Activated CD4-positive, alpha-beta memory T cell treated with anti-CD3 and anti-CD28 coated beads for 36 hours (primary cell): ENCODE measurements at regions not wholly inside any gene's neighbourhood (a gene's known extent, or its start where the extent isn't known, plus 50 kb on each side); places are given as distances from the start of the nearest gene placed in this dataset.

Experiments used
- CTCF ChIA-PET: fragments of 350-600 bp; sonication (Branson Sonifier 250); formaldehyde crosslinking; loops from one replicate; lab custom pipeline; 2021; ENCODE audit warnings: antibody characterized with exemption, inconsistent platforms; lab: Charles Lee
- POLR2A ChIA-PET: fragments of 350-600 bp; sonication (Branson Sonifier 250); formaldehyde crosslinking; loops from one replicate; lab custom pipeline; 2021; ENCODE audit warnings: antibody characterized with exemption; lab: Charles Lee
- DNase-seq: peaks from one replicate; pipeline ENCODE4 v3.0.0-alpha.2; 2020
- H3K27ac Mint-ChIP-seq: one replicate; pipeline ENCODE4 v1.8.0; 2021; ENCODE audit warnings: mixed read lengths
- H3K27me3 Mint-ChIP-seq: one replicate; pipeline ENCODE4 v1.8.0; 2021; ENCODE audit warnings: mixed read lengths
- H3K36me3 Mint-ChIP-seq: one replicate; pipeline ENCODE4 v1.8.0; 2021; ENCODE audit warnings: mixed read lengths
- H3K4me1 Mint-ChIP-seq: one replicate; pipeline ENCODE4 v1.8.0; 2021; ENCODE audit warnings: low read depth, mixed read lengths
- H3K4me3 Mint-ChIP-seq: one replicate; pipeline ENCODE4 v1.8.0; 2021; ENCODE audit warnings: mild to moderate bottlenecking, mixed read lengths
- H3K9me3 Mint-ChIP-seq: one replicate; pipeline ENCODE4 v1.8.0; 2021; ENCODE audit warnings: mixed read lengths
- intact Hi-C: fragments of 100-400 bp; cut with micrococcal nuclease; formaldehyde crosslinking; loops from one replicate; pipeline ENCODE4 v1.15.1; 2023

GRCh38 chr9:106722051-106722753 lies 140.8 kb upstream of the ZNF462 start:
- intact Hi-C loops, result no loop called here
- no peak for DNase-seq
- ChIA-PET CTCF (no interaction called here), POLR2A (no interaction called here)
- no peak overlapping the region for H3K27ac Mint-ChIP-seq
- H3K27me3 Mint-ChIP-seq, result no peaks in the 10 kb centered on the region
- H3K9me3 Mint-ChIP-seq, result peaks cover 4% of the 10 kb centered on the region
- no peak overlapping the region for H3K4me3 Mint-ChIP-seq
- no peaks in the 10 kb centered on the region for H3K36me3 Mint-ChIP-seq
- no peaks in the 10 kb centered on the region for H3K4me1 Mint-ChIP-seq

GRCh38 chr9:106723926-106724325 lies 139.0 kb upstream of the ZNF462 start:
- intact Hi-C loops, result no loop called here
- Mint-ChIP-seq H3K27ac (no peak overlapping the region), H3K4me1 (no peaks in the 10 kb centered on the region), H3K4me3 (no peak overlapping the region), H3K36me3 (no peaks in the 10 kb centered on the region), H3K27me3 (no peaks in the 10 kb centered on the region), H3K9me3 (peaks cover 4% of the 10 kb centered on the region)
- CTCF ChIA-PET, result no interaction called here
- no peak for DNase-seq
- POLR2A ChIA-PET, result no interaction called here

GRCh38 chr9:106724566-106724965 lies 138.4 kb upstream of the ZNF462 start:
- Mint-ChIP-seq H3K9me3 (peaks cover 1% of the 10 kb centered on the region), H3K4me3 (no peak overlapping the region), H3K4me1 (no peaks in the 10 kb centered on the region), H3K27ac (no peak overlapping the region), H3K36me3 (no peaks in the 10 kb centered on the region), H3K27me3 (no peaks in the 10 kb centered on the region)
- POLR2A ChIA-PET, result no interaction called here
- intact Hi-C loops, result no loop called here
- CTCF ChIA-PET, result no interaction called here
- no peak for DNase-seq

DNA sequence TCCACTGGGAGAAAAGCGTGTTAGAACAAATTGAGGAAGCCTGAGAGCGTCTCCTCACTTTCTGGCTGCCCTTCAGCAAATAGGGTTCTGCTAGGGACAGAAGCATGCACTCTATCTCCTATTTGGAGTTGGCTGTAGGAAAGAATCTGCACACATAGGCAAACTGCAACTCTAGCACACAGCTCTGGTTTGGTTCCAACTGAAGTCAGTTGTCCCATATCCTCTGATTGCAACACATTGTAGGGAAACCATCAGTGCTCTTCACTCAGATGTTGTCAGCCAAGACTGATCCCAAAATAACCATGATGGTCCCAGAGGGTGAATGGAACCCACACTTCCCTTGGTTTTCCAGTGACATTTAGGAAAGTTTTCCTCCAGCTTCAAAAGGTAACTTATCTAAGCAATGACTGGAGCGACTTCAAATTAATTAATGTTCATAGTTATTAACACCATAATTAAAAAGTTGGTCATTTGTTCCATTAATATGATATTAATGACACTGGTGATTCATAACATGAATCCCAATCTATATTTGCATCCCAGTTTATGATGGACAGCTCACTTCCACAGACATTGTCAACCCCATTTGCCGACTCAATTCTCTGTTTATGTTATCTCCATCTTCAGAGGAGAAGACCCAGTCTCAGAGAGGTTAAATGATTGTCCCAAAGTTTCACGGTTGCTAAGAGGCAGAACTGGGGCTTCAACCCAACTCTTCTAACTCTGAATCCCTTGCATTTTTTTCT lies 136.7 kb upstream of the ZNF462 start:
- Mint-ChIP-seq H3K36me3 (no peaks in the 10 kb centered on the region), H3K9me3 (peaks cover 2% of the 10 kb centered on the region), H3K4me3 (no peak overlapping the region), H3K27me3 (no peaks in the 10 kb centered on the region), H3K4me1 (no peaks in the 10 kb centered on the region), H3K27ac (no peak overlapping the region)
- ChIA-PET POLR2A (no interaction called here), CTCF (no interaction called here)
- intact Hi-C loops, result no loop called here
- DNase-seq, result no peak

DNA sequence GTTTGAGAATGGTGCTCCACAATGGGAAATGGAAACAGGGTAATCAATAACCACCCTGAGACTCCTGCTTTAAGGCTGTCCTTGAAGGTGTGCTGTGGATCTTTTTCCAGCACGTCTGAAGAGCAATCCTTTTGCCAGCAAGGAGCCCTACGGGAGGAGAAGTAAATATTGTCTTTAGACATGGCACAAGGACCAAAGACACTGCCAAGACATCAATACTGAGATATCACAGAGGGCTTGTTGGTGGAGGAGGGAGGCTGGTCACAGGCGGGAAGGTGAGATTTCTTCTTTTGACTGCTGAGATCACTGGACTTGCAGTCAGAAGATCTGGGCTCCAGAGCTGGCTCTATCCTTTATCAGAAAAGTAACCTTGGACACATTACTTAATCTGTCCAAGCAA lies 135.0 kb upstream of the ZNF462 start:
- H3K4me1 Mint-ChIP-seq, result no peaks in the 10 kb centered on the region
- H3K36me3 Mint-ChIP-seq, result no peaks in the 10 kb centered on the region
- ChIA-PET POLR2A (no interaction called here), CTCF (interaction anchor here (0.6 kb wide), 1 partner anchor 296 kb away, joined by 3 read pairs; no protein-coding TSS in a partner anchor)
- intact Hi-C loops, result no loop called here
- H3K27ac Mint-ChIP-seq, result no peak overlapping the region
- no peak overlapping the region for H3K4me3 Mint-ChIP-seq
- DNase-seq, result no peak
- H3K27me3 Mint-ChIP-seq, result no peaks in the 10 kb centered on the region
- H3K9me3 Mint-ChIP-seq, result peaks cover 6% of the 10 kb centered on the region

DNA sequence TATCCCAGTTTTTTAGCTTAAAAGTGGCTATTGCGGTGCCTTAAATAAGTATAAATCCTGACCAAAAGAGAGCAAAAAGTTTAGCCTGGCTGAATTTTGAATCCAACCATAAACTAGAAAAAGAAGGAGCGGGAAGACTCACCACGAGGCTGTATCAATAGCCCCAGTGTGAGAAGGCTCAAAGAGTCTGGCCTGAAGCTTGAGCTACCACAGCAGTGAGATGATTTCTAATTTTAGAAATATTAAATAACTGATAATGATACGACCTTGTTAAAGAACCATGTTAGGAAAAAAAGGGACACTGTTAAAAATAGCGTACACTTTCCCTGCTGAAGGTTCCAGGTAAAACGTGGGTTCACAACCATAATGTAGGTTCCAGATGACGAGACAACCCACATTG lies 134.1 kb upstream of the ZNF462 start:
- no peak overlapping the region for H3K27ac Mint-ChIP-seq
- no peaks in the 10 kb centered on the region for H3K27me3 Mint-ChIP-seq
- DNase-seq, result no peak
- no peaks in the 10 kb centered on the region for H3K36me3 Mint-ChIP-seq
- intact Hi-C loops, result no loop called here
- H3K4me1 Mint-ChIP-seq, result no peaks in the 10 kb centered on the region
- H3K4me3 Mint-ChIP-seq, result no peak overlapping the region
- CTCF ChIA-PET, result no interaction called here
- POLR2A ChIA-PET, result no interaction called here
- peaks cover 6% of the 10 kb centered on the region for H3K9me3 Mint-ChIP-seq

DNA sequence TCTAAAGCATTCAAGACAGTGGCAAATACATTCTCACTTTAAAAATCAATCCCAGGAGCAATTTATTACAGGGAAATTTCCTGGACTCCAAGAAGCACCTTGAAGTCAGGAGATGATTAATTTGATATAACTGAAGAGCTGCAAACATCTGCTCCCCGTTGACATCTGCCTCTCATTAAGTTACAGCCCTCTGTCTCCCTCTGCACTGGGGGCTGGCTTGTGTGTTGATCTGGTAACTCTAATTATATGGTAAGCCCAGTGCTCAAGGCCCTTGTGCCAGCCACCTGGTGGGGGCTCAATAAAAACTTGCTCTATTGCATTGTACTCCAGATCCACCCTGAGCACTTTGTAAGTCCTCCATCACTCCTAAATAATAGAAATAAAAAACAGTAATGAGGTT lies 131.1 kb upstream of the ZNF462 start:
- H3K36me3 Mint-ChIP-seq, result no peaks in the 10 kb centered on the region
- no peaks in the 10 kb centered on the region for H3K4me1 Mint-ChIP-seq
- peaks cover 8% of the 10 kb centered on the region for H3K9me3 Mint-ChIP-seq
- H3K27ac Mint-ChIP-seq, result no peak overlapping the region
- intact Hi-C loops, result no loop called here
- no peak for DNase-seq
- no peak overlapping the region for H3K4me3 Mint-ChIP-seq
- H3K27me3 Mint-ChIP-seq, result no peaks in the 10 kb centered on the region
- CTCF ChIA-PET, result no interaction called here
- POLR2A ChIA-PET, result no interaction called here

DNA sequence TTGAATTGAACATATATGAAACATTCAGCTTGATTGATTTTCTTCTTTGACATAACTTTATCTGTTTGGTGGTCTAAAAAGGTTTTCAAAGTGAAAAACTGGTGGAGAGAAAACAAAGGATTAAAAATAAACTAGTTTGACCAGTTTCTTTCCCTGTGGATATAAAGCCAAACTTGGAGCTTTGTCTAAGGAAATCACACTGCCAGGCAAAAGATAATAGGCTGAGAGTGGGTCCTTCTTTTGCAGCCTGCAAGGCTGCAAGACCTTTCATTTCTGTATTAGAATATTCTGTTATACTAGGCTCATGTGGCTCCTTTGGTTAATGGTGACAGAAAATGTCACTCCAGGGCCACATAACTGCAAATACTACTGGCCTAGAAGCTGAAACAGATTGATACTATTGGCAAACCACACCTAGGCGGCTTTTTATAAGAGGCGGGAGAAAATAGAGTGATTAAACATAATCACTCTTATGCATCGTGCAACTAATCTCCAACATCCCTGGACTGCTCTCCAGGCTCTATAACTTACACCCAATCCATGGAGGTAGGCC lies 129.1 kb upstream of the ZNF462 start:
- intact Hi-C loops, result no loop called here
- Mint-ChIP-seq H3K4me3 (no peak overlapping the region), H3K27me3 (no peaks in the 10 kb centered on the region), H3K4me1 (no peaks in the 10 kb centered on the region), H3K36me3 (no peaks in the 10 kb centered on the region), H3K27ac (no peak overlapping the region), H3K9me3 (peaks cover 8% of the 10 kb centered on the region)
- CTCF ChIA-PET, result no interaction called here
- no peak for DNase-seq
- POLR2A ChIA-PET, result interaction anchor here (1.1 kb wide), 1 partner anchor 26 kb away, joined by 3 read pairs; no protein-coding TSS in a partner anchor

DNA sequence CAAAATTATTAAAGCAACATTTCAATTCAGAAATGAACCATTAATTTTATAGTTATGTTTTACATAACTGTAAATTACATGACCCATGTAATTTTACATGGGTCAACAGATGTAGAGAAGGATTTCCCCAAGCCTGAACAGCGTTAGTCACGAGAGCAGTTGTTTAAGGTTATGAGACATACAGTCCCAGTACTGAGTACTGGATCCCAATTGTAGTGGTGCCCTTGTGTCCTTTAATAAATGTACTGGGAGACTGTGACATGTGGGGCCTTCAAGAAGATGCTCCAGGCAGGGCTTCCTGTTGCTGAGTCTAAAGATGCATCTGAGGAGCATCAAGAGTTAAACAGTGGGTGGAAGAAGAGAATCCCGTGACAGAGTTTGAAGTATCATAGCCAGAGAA lies 125.5 kb upstream of the ZNF462 start:
- ChIA-PET POLR2A (no interaction called here), CTCF (no interaction called here)
- Mint-ChIP-seq H3K27ac (no peak overlapping the region), H3K4me3 (no peak overlapping the region), H3K4me1 (no peaks in the 10 kb centered on the region), H3K9me3 (peaks cover 4% of the 10 kb centered on the region), H3K27me3 (no peaks in the 10 kb centered on the region), H3K36me3 (no peaks in the 10 kb centered on the region)
- DNase-seq, result no peak
- intact Hi-C loops, result no loop called here

DNA sequence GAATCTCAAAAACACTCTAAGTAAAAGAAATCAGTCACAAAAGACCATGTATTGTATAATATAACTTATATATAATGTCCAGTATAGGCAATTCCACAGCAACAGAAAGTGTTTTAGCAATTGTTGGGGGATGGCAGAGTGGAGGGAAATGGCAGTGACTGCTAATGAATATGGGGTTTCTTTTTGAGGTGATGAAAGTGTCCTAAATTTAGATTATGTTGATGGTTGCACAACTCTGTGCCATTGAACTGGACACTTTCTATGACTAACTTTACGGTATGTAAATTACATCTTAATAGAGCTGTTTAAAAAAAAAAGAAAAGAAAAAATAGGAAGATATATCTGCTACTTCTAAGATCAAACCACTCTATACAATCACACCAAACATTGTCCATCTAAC lies 124.9 kb upstream of the ZNF462 start:
- H3K27ac Mint-ChIP-seq, result no peak overlapping the region
- intact Hi-C loops, result no loop called here

DNA sequence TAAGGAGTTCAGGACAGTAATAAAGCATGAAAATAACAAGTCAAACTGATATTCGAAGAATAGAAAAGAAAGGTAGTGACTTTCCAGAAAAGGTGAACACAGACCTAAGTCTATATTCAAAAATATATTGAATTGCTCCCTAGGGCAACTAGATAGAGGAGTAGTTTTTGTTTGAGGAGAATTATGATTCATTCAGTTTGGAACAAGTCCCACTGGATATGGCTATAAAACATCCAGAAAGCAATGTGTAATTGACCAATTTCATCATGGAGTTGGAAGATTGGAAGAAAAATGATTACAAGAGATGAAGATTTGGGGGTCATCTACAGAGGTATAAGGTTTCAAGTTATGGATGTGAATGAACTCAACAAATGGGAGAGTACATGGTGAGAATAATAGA lies 117.5 kb upstream of the ZNF462 start:
- no peaks in the 10 kb centered on the region for H3K27me3 Mint-ChIP-seq
- H3K9me3 Mint-ChIP-seq, result no peaks in the 10 kb centered on the region
- POLR2A ChIA-PET, result no interaction called here
- no peak for DNase-seq
- no peaks in the 10 kb centered on the region for H3K4me1 Mint-ChIP-seq
- no peaks in the 10 kb centered on the region for H3K36me3 Mint-ChIP-seq
- H3K27ac Mint-ChIP-seq, result no peak overlapping the region
- CTCF ChIA-PET, result no interaction called here
- intact Hi-C loops, result no loop called here
- H3K4me3 Mint-ChIP-seq, result no peak overlapping the region

More for the DNA sequence above, 124.9 kb upstream of the ZNF462 start:
- Mint-ChIP-seq H3K4me1 (no peaks in the 10 kb centered on the region), H3K27me3 (no peaks in the 10 kb centered on the region), H3K9me3 (peaks cover 2% of the 10 kb centered on the region), H3K36me3 (no peaks in the 10 kb centered on the region), H3K4me3 (no peak overlapping the region)
- CTCF ChIA-PET, result no interaction called here
- DNase-seq, result no peak
- POLR2A ChIA-PET, result no interaction called here

DNA sequence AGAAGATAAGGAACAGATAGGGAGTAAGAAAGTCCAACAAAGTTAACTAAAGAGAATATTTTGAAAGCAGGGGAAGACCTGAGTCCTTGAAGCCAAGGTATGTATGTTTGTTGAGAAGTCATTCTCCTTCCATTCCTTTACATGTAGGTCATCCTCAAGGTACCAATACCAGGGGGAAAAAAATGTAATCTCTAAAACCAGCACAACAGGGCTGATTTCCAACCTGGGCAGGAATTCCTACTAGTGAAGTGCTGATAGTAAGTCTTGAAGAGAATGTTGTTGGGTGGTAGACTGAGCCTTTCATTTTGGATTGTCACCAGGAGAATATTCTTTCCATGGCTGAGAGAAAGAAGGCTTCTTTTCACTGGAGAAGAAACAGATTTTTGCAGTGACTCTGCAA lies 117.1 kb upstream of the ZNF462 start:
- Mint-ChIP-seq H3K9me3 (no peaks in the 10 kb centered on the region), H3K4me1 (no peaks in the 10 kb centered on the region), H3K36me3 (no peaks in the 10 kb centered on the region), H3K27ac (no peak overlapping the region), H3K27me3 (no peaks in the 10 kb centered on the region), H3K4me3 (no peak overlapping the region)
- no peak for DNase-seq
- ChIA-PET POLR2A (no interaction called here), CTCF (no interaction called here)
- intact Hi-C loops, result no loop called here

DNA sequence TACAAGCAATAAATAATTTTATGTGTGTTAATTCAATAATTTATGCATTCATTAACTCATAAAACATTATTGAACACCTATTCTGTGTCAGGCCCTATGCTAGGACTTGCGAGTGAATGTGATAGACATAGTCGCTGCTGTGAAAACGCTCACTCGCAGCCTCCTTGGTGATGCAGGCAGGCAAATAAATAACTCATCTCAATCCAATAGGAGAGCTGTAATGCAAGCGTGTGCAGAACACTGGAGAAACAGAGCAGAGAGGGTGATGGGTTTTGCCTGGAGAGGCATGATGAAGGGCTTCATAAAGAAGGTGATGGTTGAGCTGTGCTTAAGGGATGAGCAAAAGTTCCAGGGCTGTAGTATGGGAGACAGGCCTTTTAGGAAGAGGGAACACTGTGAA lies 111.3 kb upstream of the ZNF462 start:
- CTCF ChIA-PET, result no interaction called here

More for the DNA sequence above, 111.3 kb upstream of the ZNF462 start:
- no peak for DNase-seq
- Mint-ChIP-seq H3K36me3 (no peaks in the 10 kb centered on the region), H3K4me1 (no peaks in the 10 kb centered on the region), H3K9me3 (peaks cover 3% of the 10 kb centered on the region), H3K27me3 (no peaks in the 10 kb centered on the region), H3K4me3 (no peak overlapping the region), H3K27ac (no peak overlapping the region)
- intact Hi-C loops, result no loop called here
- POLR2A ChIA-PET, result no interaction called here
